ENCODE measurements at regions not wholly inside any gene's neighbourhood (a gene's known extent, or its start where the extent isn't known, plus 50 kb on each side); places are given as distances from the start of the nearest gene placed in this dataset.

DNA sequence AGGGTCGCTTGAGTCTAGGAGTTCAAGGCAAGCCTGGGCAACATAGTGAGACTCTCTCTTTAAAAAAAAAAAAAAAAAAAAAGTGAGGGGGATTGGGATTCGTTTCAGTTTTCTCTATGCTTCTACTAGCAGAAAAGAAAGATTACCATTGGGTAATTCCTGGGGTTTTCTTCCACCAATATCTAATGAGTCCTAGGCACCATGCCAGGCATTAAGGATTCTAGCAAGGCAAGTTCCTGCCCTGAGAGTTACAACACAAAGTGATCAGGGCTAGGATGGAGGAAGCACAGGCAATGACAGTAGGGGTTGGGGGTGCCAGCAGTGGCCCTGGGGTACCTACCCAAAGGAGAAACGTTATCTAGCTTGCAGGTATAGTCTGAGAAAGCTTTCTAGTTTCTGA lies 90.8 kb downstream of the PCDH1 start:
- 0% methylated on average over 3 of the region's 3 CpGs for WGBS (ENCODE audit: low lambda C conversion rate)
- BruUV-seq (replicated peaks) = no TSS peak
- Histone ChIP-seq H3K79me2 (ENCODE audit: insufficient read depth, low read length) (no peaks in the 10 kb centered on the region), H4K20me1 (ENCODE audit: insufficient read depth, low read length) (no peaks in the 10 kb centered on the region), H3K9me3 (ENCODE audit: low read length) (no peaks in the 10 kb centered on the region), H3K27me3 (ENCODE audit: control insufficient read depth in 1 of 2, insufficient read depth in 2 of 2, low read length in 2 of 2) (0 out of 5 replicates have a peak, but pooled peaks cover 1 to 16% of the 10 kb centered on the region in 2 experiments), H3K4me2 (ENCODE audit: low read depth, low read length) (no peak overlapping the region), H3K27ac (ENCODE audit: extremely low read length, insufficient read depth, low read length) (no peak overlapping the region), H3K9ac (ENCODE audit: insufficient read depth, low read depth, low read length) (no peak overlapping the region), H3K36me3 (replicated peaks in 1 of 2; ENCODE audit: control insufficient read depth in 1 of 2, insufficient read depth in 2 of 2, low read length in 2 of 2) (no peaks in the 10 kb centered on the region), H3K4me1 (ENCODE audit: insufficient read depth, low read length) (no peaks in the 10 kb centered on the region), H2AFZ (ENCODE audit: low read length) (no peak overlapping the region), H3K4me3 (replicated peaks in 1 of 3; ENCODE audit: insufficient read depth in 1 of 3, low read depth in 2 of 3, low read length in 3 of 3) (no peak overlapping the region)
- ATAC-seq (no peak), DNase-seq (ENCODE audit: low spot score) (no peak), FAIRE-seq (no peak)
- POLR2A ChIA-PET = no interaction called here
- intact Hi-C loops (cut with micrococcal nuclease; ENCODE audit: unreplicated experiment) = no loop called here
- TF ChIP-seq, protein P1, sequence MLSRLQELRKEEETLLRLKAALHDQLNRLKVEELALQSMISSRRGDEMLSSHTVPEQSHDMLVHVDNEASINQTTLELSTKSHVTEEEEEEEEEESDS (CRISPR knock-in tag; IDR thresholded peaks at IDR 0.05; ENCODE audit: borderline replicate concordance) = no peak
- no peak for TF ChIP-seq ZNF451 (CRISPR knock-in tag; IDR thresholded peaks at IDR 0.05)
- no peak for TF ChIP-seq CEBPB (IDR thresholded peaks at IDR 0.05; ENCODE audit: borderline replicate concordance, low read depth, low read length)
- TF ChIP-seq ZNF468 (CRISPR knock-in tag; IDR thresholded peaks at IDR 0.05) = no peak
- TF ChIP-seq FOXA1 (IDR thresholded peaks at IDR 0.05) = no peak
- no peak for TF ChIP-seq FOXA1 (CRISPR knock-in tag; IDR thresholded peaks at IDR 0.05)
- no peak for TF ChIP-seq NR2F6 (IDR thresholded peaks at IDR 0.05)
- TF ChIP-seq NR2F6 (CRISPR knock-in tag; IDR thresholded peaks at IDR 0.05) = no peak
- no peak for TF ChIP-seq REPIN1 (CRISPR knock-in tag; IDR thresholded peaks at IDR 0.05; ENCODE audit: borderline replicate concordance, low read depth)
- CTCF ChIA-PET (ENCODE audit: low intra/inter-chr PET ratio, low total read pairs) = no interaction called here
- in situ Hi-C loops (cut with HindIII; ENCODE audit: extremely low pct_ligation_motif_present, low pct_unique_long_range_greater_than_20kb) = no loop called here

- 0% methylated on average over 1 of the region's 3 CpGs for WGBS (ENCODE audit: low lambda C conversion rate)
- TF ChIP-seq ZNF746 (CRISPR knock-in tag; IDR thresholded peaks at IDR 0.05) = no peak
- TF ChIP-seq ZNF264 (CRISPR knock-in tag; IDR thresholded peaks at IDR 0.05) = no peak
- TF ChIP-seq KAT2B (IDR thresholded peaks at IDR 0.05; ENCODE audit: borderline replicate concordance, low read depth, low read length) = no peak
- no peak for TF ChIP-seq NBN (conservative IDR thresholded peaks at IDR 0.05)
- TF ChIP-seq CREB1 (IDR thresholded peaks at IDR 0.05) = peak; percentile 51
- TF ChIP-seq CREB1 (CRISPR knock-in tag; IDR thresholded peaks at IDR 0.05) = no peak
- no peak for TF ChIP-seq THAP7 (CRISPR knock-in tag; IDR thresholded peaks at IDR 0.05)
- TF ChIP-seq ATF7 (IDR thresholded peaks at IDR 0.05) = peak; percentile 79
- no peak for TF ChIP-seq ATF7 (CRISPR knock-in tag; IDR thresholded peaks at IDR 0.05)
- TF ChIP-seq KDM1A (CRISPR knock-in tag; IDR thresholded peaks at IDR 0.05) = no peak
- TF ChIP-seq HNRNPK (IDR thresholded peaks at IDR 0.05; ENCODE audit: low read depth, low read length, poor library complexity, severe bottlenecking) = no peak
- TF ChIP-seq BCL3 (CRISPR knock-in tag; IDR thresholded peaks at IDR 0.05) = no peak
- no peak for TF ChIP-seq FOSL1 (CRISPR knock-in tag; IDR thresholded peaks at IDR 0.05; ENCODE audit: borderline replicate concordance)
These were observed 91.5 kb downstream of the PCDH1 start for GRCh38 chr5:141786700-141787099.

More at GRCh38 chr5:141786700-141787099, 91.5 kb downstream of the PCDH1 start:
- in situ Hi-C loops (cut with HindIII; ENCODE audit: extremely low pct_ligation_motif_present, low pct_unique_long_range_greater_than_20kb) = no loop called here
- Histone ChIP-seq H3K79me2 (ENCODE audit: insufficient read depth, low read length) (no peaks in the 10 kb centered on the region), H3K36me3 (replicated peaks in 1 of 2; ENCODE audit: control insufficient read depth in 1 of 2, insufficient read depth in 2 of 2, low read length in 2 of 2) (no peaks in the 10 kb centered on the region), H3K27me3 (ENCODE audit: control insufficient read depth in 1 of 2, insufficient read depth in 2 of 2, low read length in 2 of 2) (0 out of 5 replicates have a peak, but pooled peaks cover 1 to 16% of the 10 kb centered on the region in 2 experiments), H3K9ac (ENCODE audit: insufficient read depth, low read depth, low read length) (no peak overlapping the region), H3K4me1 (ENCODE audit: insufficient read depth, low read length) (no peaks in the 10 kb centered on the region), H3K4me3 (replicated peaks in 1 of 3; ENCODE audit: insufficient read depth in 1 of 3, low read depth in 2 of 3, low read length in 3 of 3) (no peak overlapping the region), H2AFZ (ENCODE audit: low read length) (no peak overlapping the region), H3K4me2 (ENCODE audit: low read depth, low read length) (no peak overlapping the region), H4K20me1 (ENCODE audit: insufficient read depth, low read length) (no peaks in the 10 kb centered on the region), H3K9me3 (ENCODE audit: low read length) (no peaks in the 10 kb centered on the region), H3K27ac (ENCODE audit: extremely low read length, insufficient read depth, low read length) (no peak overlapping the region)
- ChIA-PET CTCF (ENCODE audit: low intra/inter-chr PET ratio, low total read pairs) (no interaction called here), POLR2A (no interaction called here)
- ATAC-seq = no peak
- FAIRE-seq = no peak
- no TSS peak for BruUV-seq (replicated peaks)
- intact Hi-C loops (cut with micrococcal nuclease; ENCODE audit: unreplicated experiment) = no loop called here
- DNase-seq (ENCODE audit: low spot score) = no peak

Measured in HepG2 (cell line).